ENCODE measurements at regions not wholly inside any gene's neighbourhood (a gene's known extent, or its start where the extent isn't known, plus 50 kb on each side); places are given as distances from the start of the nearest gene placed in this dataset.
A peak's percentile ranks its signal among the peaks of the same experiment; 100 is the strongest.

GRCh38 chr5:90161414-90161813 is 248.1 kb downstream of the CETN3 start:
- no peak overlapping the region for H4K5ac ChIP-seq (ENCODE audit: insufficient read length, low read depth, low read length)
- peak; percentile 81 to 88 for TF ChIP-seq RAD21 (IDR thresholded peaks at IDR 0.05 in 1 of 2, conservative IDR thresholded peaks at IDR 0.05 in 1 of 2; ENCODE audit: low read depth in 2 of 2, low read length in 2 of 2)
- TF ChIP-seq TEAD4 (IDR thresholded peaks at IDR 0.05; ENCODE audit: low read depth, low read length), result no peak
- TF ChIP-seq YY1 (IDR thresholded peaks at IDR 0.05; ENCODE audit: low read depth, low read length), result peak; percentile 83
- no peak for TF ChIP-seq BCL11A (IDR thresholded peaks at IDR 0.05; ENCODE audit: low read depth in 2 of 2, low read length in 2 of 2)
- no peak for TF ChIP-seq MAX (IDR thresholded peaks at IDR 0.05)
- peak; percentile 51 to 76 (median 71) for TF ChIP-seq CTCF (IDR thresholded peaks at IDR 0.05; ENCODE audit: control extremely low read depth in 1 of 3, insufficient read depth in 1 of 3, low read depth in 1 of 3, low read length in 3 of 3)
- H3K79me1 ChIP-seq (ENCODE audit: low read depth, low read length), result no peaks in the 10 kb centered on the region
- DNase-seq (ENCODE audit: low read depth in 1 of 2, low spot score in 2 of 2), result peak; percentile 31 to 52
- H4K91ac ChIP-seq (replicated peaks; ENCODE audit: insufficient read length, low read length), result no peak overlapping the region
- H3K14ac ChIP-seq (ENCODE audit: insufficient read length), result no peak overlapping the region
- H2BK120ac ChIP-seq (replicated peaks; ENCODE audit: low read depth, low read length), result no peak overlapping the region
- peak; percentile 90 for FAIRE-seq
- H2BK5ac ChIP-seq (ENCODE audit: low read depth, low read length), result no peak overlapping the region
- H2BK15ac ChIP-seq (ENCODE audit: low read length), result no peak overlapping the region
- H3K18ac ChIP-seq (ENCODE audit: extremely low read depth, low read length), result no peak overlapping the region
- 47% methylated on average over 4 of the region's 4 CpGs; no CpG with 5 or more reads in 1 of the 2 experiments for WGBS, 2 experiments (ENCODE audit: extremely low coverage in 1 of 2, insufficient coverage in 1 of 2, insufficient read length in 1 of 2, insufficient replicate concordance in 2 of 2, low coverage in 1 of 2, low lambda C conversion rate in 2 of 2, missing lambda C conversion rate in 1 of 2)
- H3K36me3 ChIP-seq (ENCODE audit: control insufficient read depth in 2 of 4, insufficient read depth in 4 of 4, low read length in 3 of 4), result no peaks in the 10 kb centered on the region
- ChIA-PET POLR2A (ENCODE audit: partially characterized antibody) (interaction anchor here (0.6 kb wide), 1 partner anchor 105 kb away, joined by 3 read pairs; no protein-coding TSS in a partner anchor), CTCF (ENCODE audit: partially characterized antibody) (interaction anchor here (0.5 to 3.1 kb wide), 24 partner anchors 8 to 1432 kb away, joined by 3 to 31 read pairs (median 4); no protein-coding TSS in a partner anchor)
- H2BK20ac ChIP-seq (ENCODE audit: low read length), result no peak overlapping the region
- no peak overlapping the region for H3K23ac ChIP-seq (ENCODE audit: insufficient read length)
- no peaks in the 10 kb centered on the region for H3K9me3 ChIP-seq (ENCODE audit: insufficient read depth in 2 of 2, low read depth in 1 of 2, low read length in 1 of 2)
- H3K79me2 ChIP-seq (ENCODE audit: control insufficient read depth in 1 of 2, insufficient read depth in 2 of 2, low read length in 2 of 2), result no peaks in the 10 kb centered on the region
- peaks cover 0 to 5% (median 2%) of the 10 kb centered on the region in 4 experiments; a peak in 3 of 7 replicates for H3K4me1 ChIP-seq (replicated peaks in 1 of 4; ENCODE audit: control insufficient read depth in 3 of 4, insufficient read depth in 4 of 4, low read length in 3 of 4)
- no peak overlapping the region for H3K4ac ChIP-seq (replicated peaks; ENCODE audit: insufficient read length, low read depth, low read length)
- H3K4me3 ChIP-seq (ENCODE audit: extremely low read depth in 1 of 4, insufficient read depth in 2 of 4, low read depth in 3 of 4, low read length in 4 of 4), result no peak overlapping the region
- no peak overlapping the region for H2BK12ac ChIP-seq (ENCODE audit: low read depth, low read length)
- no peak overlapping the region for H4K8ac ChIP-seq (ENCODE audit: extremely low read depth, insufficient read depth, low read length)
- H3K4me2 ChIP-seq (ENCODE audit: insufficient read depth in 1 of 2, low read depth in 2 of 2, low read length in 2 of 2), result no peak overlapping the region
- H3K9ac ChIP-seq (replicated peaks in 1 of 4; ENCODE audit: extremely low read depth in 1 of 4, low read depth in 3 of 4, low read length in 3 of 4), result no peak overlapping the region
- no peak overlapping the region for H3K27ac ChIP-seq (ENCODE audit: low read depth, low read length)
- no peak overlapping the region for H3K56ac ChIP-seq (replicated peaks; ENCODE audit: insufficient read length, low read depth, low read length)
- no peak overlapping the region for H2AFZ ChIP-seq (ENCODE audit: low read length)
- 0 out of 7 replicates have a peak, but pooled peaks cover 0 to 2% (median 0%) of the 10 kb centered on the region in 4 experiments for H3K27me3 ChIP-seq (replicated peaks in 1 of 4; ENCODE audit: control insufficient read depth in 3 of 4, extremely low read depth in 1 of 4, insufficient read depth in 3 of 4, low read length in 3 of 4)
- H2AK5ac ChIP-seq (ENCODE audit: low read depth, low read length), result no peak overlapping the region
- H3K23me2 ChIP-seq (ENCODE audit: low read depth, low read length), result no peaks in the 10 kb centered on the region
- no peaks in the 10 kb centered on the region for H4K20me1 ChIP-seq (replicated peaks in 1 of 2; ENCODE audit: control insufficient read depth in 1 of 2, insufficient read depth in 2 of 2, low read length in 2 of 2)
